K562 (cell line): ENCODE measurements at regions not wholly inside any gene's neighbourhood (a gene's known extent, or its start where the extent isn't known, plus 50 kb on each side); places are given as distances from the start of the nearest gene placed in this dataset.

Experiments used
- ATAC-seq: fragments of 200-7000 bp; cut with Tn5 transposase; 3 replicates; pipeline ENCODE4 v1.9.1; 2020; ENCODE audit warnings: moderate library complexity
- BruUV-seq: library from RNA; stranded (reverse); fragments of 400-500 nt; replicated peaks from 2 replicates; lab custom pipeline; 2021; lab: Mats Ljungman, UMichigan
- CTCF ChIA-PET: fragments of 300-600 bp; formaldehyde crosslinking; extraction: SDS; loops from one replicate; lab custom pipeline; 2021; ENCODE audit warnings: low intra/inter-chr PET ratio; lab: Yijun Ruan, JAX
- POLR2A ChIA-PET: fragments of 300-600, 350-650 bp; sonication (Branson Sonifier 250); formaldehyde crosslinking; extraction: SDS; loops from one replicate; lab custom pipeline; 2021; ENCODE audit warnings: antibody characterized with exemption, inconsistent platforms; lab: Yijun Ruan, JAX
- DNase-seq, 4 experiments: peaks; one replicate each; pipeline versions ENCODE4 v3.0.0 to v3.0.0-alpha.2; 2011 to 2018; ENCODE audit warnings: low spot score in 3 of 4, mixed read lengths in 3 of 4; ENCODE audit errors: extremely low read depth in 1 of 4
- FAIRE-seq: peaks from 2 replicates; lab custom pipeline; 2011; peaks lifted over from hg19 to GRCh38; lab: Jason Lieb, UNC
- H2AFZ ChIP-seq: 2 replicates; pipeline ENCODE4 v1.6.0; 2011; ENCODE audit warnings: low read depth, low read length, control low read depth, inconsistent platforms
- H3K27ac ChIP-seq: fragments of 200-600 bp; 3 replicates; pipeline ENCODE4 v1.8.0; 2011; ENCODE audit warnings: low read depth, mild to moderate bottlenecking, control low read depth, inconsistent platforms, low read length, moderate library complexity, mixed read lengths; ENCODE audit errors: extremely low read depth
- H3K27me3 ChIP-seq, 2 experiments: fragments of 300-600 bp in 1 of 2; 2 replicates in 1 of 2; 3 replicates in 1 of 2; pipeline versions ENCODE4 v1.6.0 to v1.8.0; 2011; ENCODE audit warnings: inconsistent platforms in 2 of 2, low read length in 2 of 2, mild to moderate bottlenecking in 1 of 2, mixed read lengths in 1 of 2, moderate library complexity in 1 of 2; ENCODE audit not compliant: control insufficient read depth in 2 of 2, insufficient read depth in 2 of 2
- H3K36me3 ChIP-seq: fragments of 300-600 bp; 3 replicates; pipeline ENCODE4 v1.8.0; 2011; ENCODE audit warnings: mild to moderate bottlenecking, low read length, inconsistent platforms; ENCODE audit not compliant: control insufficient read depth, insufficient read depth
- H3K4me1 ChIP-seq, 2 experiments: fragments of 200-600 bp in 1 of 2; replicated peaks in 1 of 2; 2 replicates in 1 of 2; 3 replicates in 1 of 2; pipeline versions ENCODE4 v1.5.1 to v1.8.0; 2011; ENCODE audit warnings: inconsistent platforms in 2 of 2, low read length in 2 of 2, mild to moderate bottlenecking in 1 of 2, mixed read lengths in 1 of 2, moderate library complexity in 1 of 2; ENCODE audit not compliant: control insufficient read depth in 2 of 2, insufficient read depth in 2 of 2
- H3K4me2 ChIP-seq: 2 replicates; pipeline ENCODE4 v1.6.1; 2011; ENCODE audit warnings: low read length, control low read depth, inconsistent platforms, mixed read lengths; ENCODE audit not compliant: insufficient read depth
- H3K4me3 ChIP-seq: fragments of 200-600 bp; sonication (generic), shearing (Covaris generic); 2 replicates; pipeline ENCODE4 v1.5.1; 2016; ENCODE audit warnings: control low read depth, inconsistent platforms
- H3K79me2 ChIP-seq: fragments of 200-600 bp; 3 replicates; pipeline ENCODE4 v1.8.0; 2011; ENCODE audit warnings: low read length, inconsistent platforms; ENCODE audit not compliant: control insufficient read depth, insufficient read depth
- H3K9ac ChIP-seq, 2 experiments: 2 replicates each; pipeline versions ENCODE4 v1.6.0 to v1.6.1; 2011; ENCODE audit warnings: low read depth in 2 of 2, low read length in 2 of 2, control low read depth in 1 of 2, inconsistent platforms in 1 of 2, mild to moderate bottlenecking in 1 of 2, mixed read lengths in 1 of 2; ENCODE audit not compliant: insufficient read depth in 1 of 2
- H3K9me1 ChIP-seq: one replicate; pipeline ENCODE4 v1.6.0; 2011; ENCODE audit warnings: inconsistent platforms, mild to moderate bottlenecking, low read length, moderate library complexity; ENCODE audit not compliant: control insufficient read depth, insufficient read depth
- H3K9me3 ChIP-seq: replicated peaks from 2 replicates; pipeline ENCODE4 v1.5.1; 2011; ENCODE audit warnings: low read depth, low read length, inconsistent platforms; ENCODE audit not compliant: control insufficient read depth, insufficient read depth
- H4K20me1 ChIP-seq: replicated peaks from 2 replicates; pipeline ENCODE4 v1.6.1; 2011; ENCODE audit warnings: low read length, inconsistent platforms, mixed read lengths; ENCODE audit not compliant: control insufficient read depth, insufficient read depth
- ERF ChIP-seq: fragments of 450-650 bp; formaldehyde crosslinking; IDR thresholded peaks from 2 replicates; pipeline ENCODE4 v1.4.0; 2020; ENCODE audit warnings: mild to moderate bottlenecking, mixed read lengths
- NFRKB ChIP-seq: fragments of 450-650 bp; IDR thresholded peaks from 2 replicates; pipeline ENCODE4 v1.6.1; 2016; ENCODE audit warnings: low read depth
- RFX7 ChIP-seq: fragments of 250-450 bp; sonication (Bioruptor Pico); IDR thresholded peaks from 2 replicates; pipeline ENCODE4 v1.5.1; 2021; ENCODE audit warnings: mild to moderate bottlenecking
- YY1 ChIP-seq, 3 experiments: IDR thresholded peaks; 2 replicates each; pipeline ENCODE4 v1.6.1; 2011; ENCODE audit warnings: low read length in 2 of 3, mild to moderate bottlenecking in 2 of 3, moderate library complexity in 2 of 3, borderline replicate concordance in 1 of 3, control low read depth in 1 of 3, low read depth in 1 of 3; ENCODE audit not compliant: insufficient read depth in 3 of 3, insufficient replicate concordance in 2 of 3, control insufficient read depth in 1 of 3, insufficient read length in 1 of 3; ENCODE audit errors: extremely low read depth in 1 of 3
- ZNF143 ChIP-seq: sonication (generic); formaldehyde crosslinking; IDR thresholded peaks from 2 replicates; pipeline ENCODE4 v1.9.0; 2022; ENCODE audit warnings: mild to moderate bottlenecking, missing genetic modification reagents
- ZNF24 ChIP-seq: fragments of 450-650 bp; IDR thresholded peaks from 2 replicates; pipeline ENCODE4 v1.6.1; 2016
- ZNF584 ChIP-seq: fragments of 200-800 bp; sonication (Bioruptor generic); IDR thresholded peaks from 2 replicates; pipeline ENCODE4 v1.6.1; 2016; ENCODE audit warnings: low read depth, mild to moderate bottlenecking, missing genetic modification characterization, missing compliant biosample characterization
- WGBS: fragments of 100-300 bp; shearing (Covaris generic); methylation state at CpG from one replicate; pipeline ENCODE4 v1.1.6; 2016; ENCODE audit warnings: low coverage, mixed read lengths; ENCODE audit not compliant: insufficient coverage; ENCODE audit errors: missing lambda C conversion rate; 5-methylcytosine and 5-hydroxymethylcytosine counted together
- in situ Hi-C: fragments of 300-500 bp; cut with MboI; formaldehyde crosslinking; loops from 4 replicates; pipeline ENCODE4 v1.15.0; 2018; ENCODE audit warnings: inconsistent platforms, mixed read lengths
- intact Hi-C: fragments of 100-400 bp; cut with micrococcal nuclease; formaldehyde crosslinking; loops from 2 replicates; pipeline ENCODE4 v1.14.2; 2022

- FAIRE-seq: no peak
- Histone ChIP-seq H3K36me3 (no peaks in the 10 kb centered on the region), H2AFZ (no peak overlapping the region), H3K4me2 (no peak overlapping the region), H3K9me1 (no peaks in the 10 kb centered on the region), H3K4me3 (no peak overlapping the region), H3K27ac (no peak overlapping the region), H3K4me1 (no peaks in the 10 kb centered on the region), H3K9me3 (no peaks in the 10 kb centered on the region), H3K27me3 (peaks cover 35 to 67% of the 10 kb centered on the region in 2 experiments; a peak in 4 of 5 replicates), H3K9ac (no peak overlapping the region), H4K20me1 (no peaks in the 10 kb centered on the region), H3K79me2 (no peaks in the 10 kb centered on the region)
- ATAC-seq: no peak
- in situ Hi-C loops: no loop called here
- no peak for DNase-seq
- TF ChIP-seq ZNF24 (no peak), ZNF143 (CRISPR knock-in tag) (no peak), YY1 (IDR thresholded peaks at IDR 0.05; ENCODE audit: borderline replicate concordance in 1 of 3, control insufficient read depth in 1 of 3, extremely low read depth in 1 of 3, insufficient read depth in 3 of 3, insufficient read length in 1 of 3, insufficient replicate concordance in 2 of 3, low read depth in 1 of 3, low read length in 2 of 3) (no peak), NFRKB (no peak), ERF (CRISPR knock-in tag) (no peak), ZNF584 (CRISPR knock-in tag) (no peak), RFX7 (CRISPR knock-in tag) (no peak)
- intact Hi-C loops: no loop called here
- no TSS peak for BruUV-seq
- 1% methylated on average over 9 of the region's 9 CpGs for WGBS
- ChIA-PET POLR2A (no interaction called here), CTCF (no interaction called here)
These were observed 254.8 kb downstream of the FOXL1 start for GRCh38 chr16:86833136-86833535.
